Activated CD8-positive, alpha-beta T cell treated with anti-CD3 and anti-CD28 coated beads for 36 hours (primary cell): ENCODE measurements at regions not wholly inside any gene's neighbourhood (a gene's known extent, or its start where the extent isn't known, plus 50 kb on each side); places are given as distances from the start of the nearest gene placed in this dataset.
"Not testable (repeated sequence)": the region's sequence is repeated elsewhere in the genome, so short reads cannot be mapped to it uniquely, and the experiment has no call there.

Experiments used
- ATAC-seq: fragments of 200-7000 bp; cut with Tn5 transposase; one replicate; pipeline ENCODE4 v1.10.0; 2021; ENCODE audit warnings: mild to moderate bottlenecking, moderate library complexity
- CTCF ChIA-PET: fragments of 350-600 bp; sonication (Branson Sonifier 250); formaldehyde crosslinking; loops from one replicate; lab custom pipeline; 2021; ENCODE audit warnings: antibody characterized with exemption; lab: Charles Lee
- POLR2A ChIA-PET: fragments of 350-600 bp; sonication (Branson Sonifier 250); formaldehyde crosslinking; loops from one replicate; lab custom pipeline; 2021; ENCODE audit warnings: antibody characterized with exemption; lab: Charles Lee
- DNase-seq: peaks from one replicate; pipeline ENCODE4 v3.0.0-alpha.2; 2020
- H3K27ac Mint-ChIP-seq: one replicate; pipeline ENCODE4 v1.8.0; 2021; ENCODE audit warnings: mild to moderate bottlenecking, mixed read lengths
- H3K27me3 Mint-ChIP-seq: one replicate; pipeline ENCODE4 v1.8.0; 2021; ENCODE audit warnings: mixed read lengths
- H3K36me3 Mint-ChIP-seq: one replicate; pipeline ENCODE4 v1.8.0; 2021; ENCODE audit warnings: low read depth, mixed read lengths
- H3K4me1 Mint-ChIP-seq: one replicate; pipeline ENCODE4 v1.8.0; 2021; ENCODE audit warnings: low read depth, mixed read lengths
- H3K4me3 Mint-ChIP-seq: one replicate; pipeline ENCODE4 v1.8.0; 2021; ENCODE audit warnings: mild to moderate bottlenecking, moderate library complexity, mixed read lengths
- H3K9me3 Mint-ChIP-seq: one replicate; pipeline ENCODE4 v1.8.0; 2021; ENCODE audit warnings: mixed read lengths
- CTCF ChIP-seq: fragments of 200-600 bp; IDR thresholded peaks from one replicate; pipeline ENCODE4 v1.8.0; 2022; ENCODE audit warnings: antibody characterized with exemption, mild to moderate bottlenecking
- intact Hi-C: fragments of 100-400 bp; cut with micrococcal nuclease; formaldehyde crosslinking; loops from one replicate; pipeline ENCODE4 v1.10.0; 2022

DNA sequence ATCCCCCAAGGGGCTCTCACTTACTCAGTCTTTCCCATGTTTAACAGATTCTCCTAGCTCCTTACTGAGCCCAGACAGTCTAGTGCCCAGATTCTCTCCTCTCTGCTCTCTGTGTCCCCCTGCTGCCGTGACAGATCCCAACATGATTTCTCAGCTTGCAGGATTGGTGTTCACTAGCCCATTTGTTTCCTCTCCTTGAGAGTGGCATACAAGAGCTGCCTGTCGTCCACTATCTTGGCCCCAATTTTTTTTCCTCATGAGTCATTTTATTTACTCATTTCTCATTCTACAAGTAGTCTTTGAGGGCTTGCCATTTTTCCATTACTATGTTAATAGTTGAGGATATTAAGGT, 199.9 kb upstream of the FN1 start:
- DNase-seq: no peak
- CTCF ChIA-PET: no interaction called here
- ATAC-seq: no peak
- H3K4me1 Mint-ChIP-seq: no peaks in the 10 kb centered on the region
- H3K4me3 Mint-ChIP-seq: no peak overlapping the region
- H3K9me3 Mint-ChIP-seq: peaks cover 23% of the 10 kb centered on the region
- H3K27ac Mint-ChIP-seq: no peak overlapping the region
- H3K36me3 Mint-ChIP-seq: no peaks in the 10 kb centered on the region
- peaks cover 5% of the 10 kb centered on the region for H3K27me3 Mint-ChIP-seq
- POLR2A ChIA-PET: no interaction called here
- no peak for TF ChIP-seq CTCF
- intact Hi-C loops: no loop called here

GRCh38 chr2:215635071-215635787, 199.4 kb upstream of the FN1 start:
- no peak for TF ChIP-seq CTCF
- Mint-ChIP-seq H3K27me3 (peaks cover 5% of the 10 kb centered on the region), H3K36me3 (no peaks in the 10 kb centered on the region), H3K4me3 (no peak overlapping the region), H3K27ac (no peak overlapping the region), H3K9me3 (peaks cover 27% of the 10 kb centered on the region), H3K4me1 (no peaks in the 10 kb centered on the region)
- intact Hi-C loops: no loop called here
- ATAC-seq (no peak), DNase-seq (no peak)
- ChIA-PET POLR2A (no interaction called here), CTCF (no interaction called here)

- Mint-ChIP-seq H3K4me3 (no peak overlapping the region), H3K27me3 (peaks cover 4% of the 10 kb centered on the region), H3K36me3 (no peaks in the 10 kb centered on the region), H3K9me3 (peaks cover 27% of the 10 kb centered on the region), H3K4me1 (no peaks in the 10 kb centered on the region), H3K27ac (no peak overlapping the region)
- ATAC-seq (no peak), DNase-seq (no peak)
- ChIA-PET POLR2A (no interaction called here), CTCF (interaction anchor here (0.6 kb wide), 1 partner anchor 403 kb away, joined by 3 read pairs; no protein-coding TSS in a partner anchor)
- intact Hi-C loops: no loop called here
- no peak for TF ChIP-seq CTCF
Observed at GRCh38 chr2:215633360-215633759, 197.5 kb upstream of the FN1 start.

DNA sequence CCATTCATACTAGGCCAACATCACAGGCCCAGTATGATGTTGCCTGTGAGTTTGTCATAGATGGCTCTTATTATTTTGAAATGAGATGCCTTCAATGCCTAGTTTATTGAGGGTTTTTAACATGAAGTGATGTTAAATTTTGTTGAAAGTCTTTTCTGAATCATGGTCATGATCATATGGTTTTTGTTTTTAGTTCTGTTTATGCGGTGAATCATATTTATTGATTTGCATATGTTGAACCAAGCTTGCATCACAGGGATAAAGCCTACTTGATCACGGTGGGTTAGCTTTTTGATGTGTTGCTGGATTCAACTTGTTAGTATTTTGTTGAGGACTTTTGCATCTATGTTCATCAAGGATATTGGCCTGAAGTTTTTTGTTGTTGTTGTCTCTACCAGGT, 195.8 kb upstream of the FN1 start:
- POLR2A ChIA-PET: no interaction called here
- no peaks in the 10 kb centered on the region for H3K4me1 Mint-ChIP-seq
- H3K4me3 Mint-ChIP-seq: no peak overlapping the region
- H3K9me3 Mint-ChIP-seq: peaks cover 27% of the 10 kb centered on the region
- no peak for TF ChIP-seq CTCF
- no peak overlapping the region for H3K27ac Mint-ChIP-seq
- H3K36me3 Mint-ChIP-seq: no peaks in the 10 kb centered on the region
- ATAC-seq (no peak), DNase-seq (no peak)
- CTCF ChIA-PET: no interaction called here
- intact Hi-C loops: no loop called here
- H3K27me3 Mint-ChIP-seq: peaks cover 4% of the 10 kb centered on the region

GRCh38 chr2:215630796-215631195, 194.9 kb upstream of the FN1 start:
- DNase-seq, H3K36me3 Mint-ChIP-seq, CTCF ChIA-PET, ATAC-seq, H3K27me3 Mint-ChIP-seq, H3K27ac Mint-ChIP-seq, POLR2A ChIA-PET, intact Hi-C loops, H3K4me3 Mint-ChIP-seq, H3K4me1 Mint-ChIP-seq: not testable (repeated sequence)
- H3K9me3 Mint-ChIP-seq: peaks cover 27% of the 10 kb centered on the region
